Astrocyte of the cerebellum (primary cell): ENCODE measurements at regions not wholly inside any gene's neighbourhood (a gene's known extent, or its start where the extent isn't known, plus 50 kb on each side); places are given as distances from the start of the nearest gene placed in this dataset.
"Not testable (repeated sequence)": the region's sequence is repeated elsewhere in the genome, so short reads cannot be mapped to it uniquely, and the experiment has no call there.

ENCODE experiments used
- DNase-seq: peaks from one replicate; pipeline ENCODE4 v3.0.0-alpha.2; 2011; ENCODE audit warnings: low read depth
- H3K4me3 ChIP-seq: 2 replicates; pipeline ENCODE4 v1.5.1; 2011; ENCODE audit warnings: mild to moderate bottlenecking, low read depth, low read length, moderate library complexity
- CTCF ChIP-seq: IDR thresholded peaks from 2 replicates; pipeline ENCODE4 v1.5.1; 2012; ENCODE audit warnings: low read length, low read depth, moderate library complexity, mild to moderate bottlenecking; ENCODE audit errors: missing control alignments
- in situ Hi-C: cut with HindIII; loops from 2 replicates; pipeline ENCODE4 v1.10.0; 2017; ENCODE audit warnings: low sequenced_read_pairs

- no peak for DNase-seq
- in situ Hi-C loops = no loop called here
- no peak overlapping the region for H3K4me3 ChIP-seq
- no peak for TF ChIP-seq CTCF
Measured at GRCh38 chr14:53375599-53375998, 222.5 kb upstream of the DDHD1 start.

DNA sequence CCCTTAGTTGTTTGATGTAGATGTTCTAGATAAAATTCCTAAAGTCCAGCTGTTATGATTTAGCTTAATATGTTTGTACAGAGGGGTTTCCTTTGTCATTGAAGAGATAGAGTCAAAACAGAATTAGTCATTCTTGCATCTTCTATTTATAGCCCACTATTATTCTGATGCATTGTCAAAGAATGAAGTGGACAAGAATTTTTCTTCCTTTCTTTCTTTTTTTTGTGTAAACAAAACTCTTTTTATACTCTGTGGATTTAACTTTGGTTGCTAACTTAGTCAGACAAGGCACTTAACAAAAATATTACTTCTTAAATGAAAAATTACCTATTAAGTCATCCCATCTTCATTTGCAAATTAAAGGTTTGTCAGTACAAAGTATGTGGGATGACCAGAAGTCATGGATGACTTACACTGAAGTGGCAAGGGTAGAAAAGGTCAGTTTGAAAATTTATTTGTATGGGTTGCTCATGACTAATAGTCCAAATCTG, 215.6 kb upstream of the DDHD1 start:
- peak; percentile 22 for DNase-seq
- TF ChIP-seq CTCF = no peak
- in situ Hi-C loops = no loop called here
- H3K4me3 ChIP-seq = no peak overlapping the region

GRCh38 chr14:53368066-53368465, 214.9 kb upstream of the DDHD1 start:
- in situ Hi-C loops = no loop called here
- no peak overlapping the region for H3K4me3 ChIP-seq
- TF ChIP-seq CTCF = no peak
- no peak for DNase-seq

DNA sequence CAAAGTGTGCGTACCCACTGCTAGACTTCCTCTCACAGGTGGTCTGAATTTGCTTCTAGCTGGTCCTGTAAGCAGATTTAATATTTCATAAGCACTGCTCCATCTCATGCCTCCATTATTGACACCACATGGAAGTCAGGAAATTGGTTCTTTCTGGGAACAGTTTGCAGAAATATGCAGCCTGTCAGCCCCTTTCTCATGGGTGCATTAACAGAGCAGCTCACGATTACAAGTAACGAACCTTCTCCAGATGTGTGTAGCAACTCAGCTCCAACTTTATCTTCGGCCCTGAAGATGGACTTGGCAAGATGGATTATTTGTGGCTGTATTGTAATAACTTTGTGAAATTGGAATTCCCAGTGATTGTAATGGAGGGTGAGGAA, 214.5 kb upstream of the DDHD1 start:
- no peak for TF ChIP-seq CTCF
- in situ Hi-C loops = no loop called here
- no peak for DNase-seq
- H3K4me3 ChIP-seq = no peak overlapping the region

GRCh38 chr14:53365486-53366130, 212.5 kb upstream of the DDHD1 start:
- TF ChIP-seq CTCF = no peak
- no peak for DNase-seq
- in situ Hi-C loops = no loop called here
- H3K4me3 ChIP-seq = no peak overlapping the region

- H3K4me3 ChIP-seq, DNase-seq, in situ Hi-C loops: not testable (repeated sequence)
Measured at GRCh38 chr14:53362916-53363315, 209.8 kb upstream of the DDHD1 start.

GRCh38 chr14:53360829-53361228, 207.7 kb upstream of the DDHD1 start:
- in situ Hi-C loops = no loop called here

More at GRCh38 chr14:53360829-53361228, 207.7 kb upstream of the DDHD1 start:
- no peak for TF ChIP-seq CTCF
- H3K4me3 ChIP-seq = no peak overlapping the region
- DNase-seq = no peak
